ENCODE measurements at regions not wholly inside any gene's neighbourhood (a gene's known extent, or its start where the extent isn't known, plus 50 kb on each side); places are given as distances from the start of the nearest gene placed in this dataset.

DNA sequence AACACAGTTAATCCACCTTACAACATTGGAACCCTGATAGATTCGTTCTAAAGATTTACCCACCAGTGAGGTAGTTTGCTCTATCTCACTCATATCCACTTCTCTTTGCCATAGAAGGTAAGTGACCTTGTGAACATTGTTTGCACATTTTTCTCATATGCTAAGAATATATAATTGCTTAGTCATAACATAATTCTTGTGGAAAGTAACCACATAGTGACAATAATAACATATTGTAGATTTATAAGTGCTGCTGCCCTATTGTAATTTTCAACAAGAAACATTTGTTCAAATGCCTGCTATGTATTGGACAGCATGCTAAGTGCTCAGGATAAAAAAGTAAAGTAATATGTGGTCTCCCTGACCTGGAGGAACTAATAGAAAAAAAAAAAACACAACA lies 554.2 kb upstream of the KCNMB2 start:
- TF ChIP-seq SMC3 (conservative IDR thresholded peaks at IDR 0.05; ENCODE audit: poor library complexity) (no peak), TAF1 (IDR thresholded peaks at IDR 0.05; ENCODE audit: low read depth) (no peak), RAD21 (conservative IDR thresholded peaks at IDR 0.05) (no peak), POLR2AphosphoS5 (IDR thresholded peaks at IDR 0.05) (no peak), EZH2 (IDR thresholded peaks at IDR 0.05; ENCODE audit: borderline replicate concordance, insufficient read depth, low read length, poor library complexity, severe bottlenecking) (no peak), EP300 (conservative IDR thresholded peaks at IDR 0.05; ENCODE audit: poor library complexity, severe bottlenecking) (no peak), MXI1 (conservative IDR thresholded peaks at IDR 0.05; ENCODE audit: poor library complexity, severe bottlenecking) (no peak)
- TF ChIP-seq, protein P1, sequence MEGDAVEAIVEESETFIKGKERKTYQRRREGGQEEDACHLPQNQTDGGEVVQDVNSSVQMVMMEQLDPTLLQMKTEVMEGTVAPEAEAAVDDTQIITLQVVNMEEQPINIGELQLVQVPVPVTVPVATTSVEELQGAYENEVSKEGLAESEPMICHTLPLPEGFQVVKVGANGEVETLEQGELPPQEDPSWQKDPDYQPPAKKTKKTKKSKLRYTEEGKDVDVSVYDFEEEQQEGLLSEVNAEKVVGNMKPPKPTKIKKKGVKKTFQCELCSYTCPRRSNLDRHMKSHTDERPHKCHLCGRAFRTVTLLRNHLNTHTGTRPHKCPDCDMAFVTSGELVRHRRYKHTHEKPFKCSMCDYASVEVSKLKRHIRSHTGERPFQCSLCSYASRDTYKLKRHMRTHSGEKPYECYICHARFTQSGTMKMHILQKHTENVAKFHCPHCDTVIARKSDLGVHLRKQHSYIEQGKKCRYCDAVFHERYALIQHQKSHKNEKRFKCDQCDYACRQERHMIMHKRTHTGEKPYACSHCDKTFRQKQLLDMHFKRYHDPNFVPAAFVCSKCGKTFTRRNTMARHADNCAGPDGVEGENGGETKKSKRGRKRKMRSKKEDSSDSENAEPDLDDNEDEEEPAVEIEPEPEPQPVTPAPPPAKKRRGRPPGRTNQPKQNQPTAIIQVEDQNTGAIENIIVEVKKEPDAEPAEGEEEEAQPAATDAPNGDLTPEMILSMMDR (IDR thresholded peaks at IDR 0.05; ENCODE audit: poor library complexity, severe bottlenecking) = no peak
- TF ChIP-seq, protein P2, sequence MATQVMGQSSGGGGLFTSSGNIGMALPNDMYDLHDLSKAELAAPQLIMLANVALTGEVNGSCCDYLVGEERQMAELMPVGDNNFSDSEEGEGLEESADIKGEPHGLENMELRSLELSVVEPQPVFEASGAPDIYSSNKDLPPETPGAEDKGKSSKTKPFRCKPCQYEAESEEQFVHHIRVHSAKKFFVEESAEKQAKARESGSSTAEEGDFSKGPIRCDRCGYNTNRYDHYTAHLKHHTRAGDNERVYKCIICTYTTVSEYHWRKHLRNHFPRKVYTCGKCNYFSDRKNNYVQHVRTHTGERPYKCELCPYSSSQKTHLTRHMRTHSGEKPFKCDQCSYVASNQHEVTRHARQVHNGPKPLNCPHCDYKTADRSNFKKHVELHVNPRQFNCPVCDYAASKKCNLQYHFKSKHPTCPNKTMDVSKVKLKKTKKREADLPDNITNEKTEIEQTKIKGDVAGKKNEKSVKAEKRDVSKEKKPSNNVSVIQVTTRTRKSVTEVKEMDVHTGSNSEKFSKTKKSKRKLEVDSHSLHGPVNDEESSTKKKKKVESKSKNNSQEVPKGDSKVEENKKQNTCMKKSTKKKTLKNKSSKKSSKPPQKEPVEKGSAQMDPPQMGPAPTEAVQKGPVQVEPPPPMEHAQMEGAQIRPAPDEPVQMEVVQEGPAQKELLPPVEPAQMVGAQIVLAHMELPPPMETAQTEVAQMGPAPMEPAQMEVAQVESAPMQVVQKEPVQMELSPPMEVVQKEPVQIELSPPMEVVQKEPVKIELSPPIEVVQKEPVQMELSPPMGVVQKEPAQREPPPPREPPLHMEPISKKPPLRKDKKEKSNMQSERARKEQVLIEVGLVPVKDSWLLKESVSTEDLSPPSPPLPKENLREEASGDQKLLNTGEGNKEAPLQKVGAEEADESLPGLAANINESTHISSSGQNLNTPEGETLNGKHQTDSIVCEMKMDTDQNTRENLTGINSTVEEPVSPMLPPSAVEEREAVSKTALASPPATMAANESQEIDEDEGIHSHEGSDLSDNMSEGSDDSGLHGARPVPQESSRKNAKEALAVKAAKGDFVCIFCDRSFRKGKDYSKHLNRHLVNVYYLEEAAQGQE (IDR thresholded peaks at IDR 0.05; ENCODE audit: borderline replicate concordance) = no peak
- Histone ChIP-seq H3K4me3 (ENCODE audit: low read length) (no peak overlapping the region), H3K9ac (ENCODE audit: low read length) (no peak overlapping the region), H3K4me2 (ENCODE audit: low read length) (no peak overlapping the region), H3K9me2 (ENCODE audit: insufficient read depth, low read length) (no peaks in the 10 kb centered on the region), H3K27ac (ENCODE audit: low read length) (no peak overlapping the region), H3K36me3 (ENCODE audit: insufficient read depth, low read length) (no peaks in the 10 kb centered on the region), H4K20me1 (ENCODE audit: insufficient read depth) (no peaks in the 10 kb centered on the region), H3K9me3 (ENCODE audit: low read length) (no peaks in the 10 kb centered on the region), H3K79me2 (replicated peaks; ENCODE audit: insufficient read depth, low read length) (no peaks in the 10 kb centered on the region), H3K27me3 (ENCODE audit: insufficient read depth, low read depth, low read length) (no peaks in the 10 kb centered on the region), H3F3A (ENCODE audit: insufficient read depth, low read length, poor library complexity, severe bottlenecking) (no peaks in the 10 kb centered on the region), H2AFZ (ENCODE audit: low read depth, low read length) (no peak overlapping the region)

DNA sequence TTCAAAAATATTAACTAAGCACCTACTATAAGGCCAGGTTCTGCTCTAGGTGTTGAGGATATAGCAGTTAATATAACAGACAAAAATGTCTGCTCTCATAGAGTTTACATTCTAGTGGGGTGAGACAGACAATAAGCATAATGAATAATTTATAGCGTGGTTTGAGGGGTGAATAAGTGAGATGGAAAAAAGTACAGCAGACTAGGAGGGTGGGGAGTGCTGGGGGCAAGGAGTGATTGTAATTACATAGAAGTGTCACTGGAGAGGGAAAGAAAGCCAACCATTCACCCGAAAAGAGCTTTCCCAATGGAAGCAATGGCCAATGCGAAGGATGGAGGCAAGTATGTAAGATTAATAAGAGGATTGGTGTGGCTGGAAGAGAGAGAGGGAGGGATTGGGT lies 552.9 kb upstream of the KCNMB2 start:
- no peak for TF ChIP-seq TAF1 (IDR thresholded peaks at IDR 0.05; ENCODE audit: low read depth)
- TF ChIP-seq RAD21 (conservative IDR thresholded peaks at IDR 0.05) = no peak
- no peak for TF ChIP-seq POLR2AphosphoS5 (IDR thresholded peaks at IDR 0.05)
- TF ChIP-seq EZH2 (IDR thresholded peaks at IDR 0.05; ENCODE audit: borderline replicate concordance, insufficient read depth, low read length, poor library complexity, severe bottlenecking) = no peak
- TF ChIP-seq, protein P1 (IDR thresholded peaks at IDR 0.05; ENCODE audit: poor library complexity, severe bottlenecking) = no peak
- TF ChIP-seq MXI1 (conservative IDR thresholded peaks at IDR 0.05; ENCODE audit: poor library complexity, severe bottlenecking) = no peak
- TF ChIP-seq, protein P2 (IDR thresholded peaks at IDR 0.05; ENCODE audit: borderline replicate concordance) = no peak
- no peak for TF ChIP-seq EP300 (conservative IDR thresholded peaks at IDR 0.05; ENCODE audit: poor library complexity, severe bottlenecking)
- no peak for TF ChIP-seq SMC3 (conservative IDR thresholded peaks at IDR 0.05; ENCODE audit: poor library complexity)
- Histone ChIP-seq H3K9me3 (ENCODE audit: low read length) (no peaks in the 10 kb centered on the region), H3K9me2 (ENCODE audit: insufficient read depth, low read length) (no peaks in the 10 kb centered on the region), H3F3A (ENCODE audit: insufficient read depth, low read length, poor library complexity, severe bottlenecking) (no peaks in the 10 kb centered on the region), H3K4me2 (ENCODE audit: low read length) (no peak overlapping the region), H3K27ac (ENCODE audit: low read length) (no peak overlapping the region), H3K4me3 (ENCODE audit: low read length) (no peak overlapping the region), H3K79me2 (replicated peaks; ENCODE audit: insufficient read depth, low read length) (no peaks in the 10 kb centered on the region), H3K9ac (ENCODE audit: low read length) (no peak overlapping the region), H4K20me1 (ENCODE audit: insufficient read depth) (no peaks in the 10 kb centered on the region), H3K36me3 (ENCODE audit: insufficient read depth, low read length) (no peaks in the 10 kb centered on the region), H2AFZ (ENCODE audit: low read depth, low read length) (no peak overlapping the region), H3K27me3 (ENCODE audit: insufficient read depth, low read depth, low read length) (no peaks in the 10 kb centered on the region)

All from neural cell (in vitro differentiated cells).